GM13976 (cell line): ENCODE measurements at regions not wholly inside any gene's neighbourhood (a gene's known extent, or its start where the extent isn't known, plus 50 kb on each side); places are given as distances from the start of the nearest gene placed in this dataset.

Experiments used
- DNase-seq: peaks from one replicate; pipeline ENCODE4 v3.0.0; 2012; ENCODE audit warnings: low spot score
- in situ Hi-C: fragments of 300-500 bp; cut with MboI; formaldehyde crosslinking; loops from one replicate; pipeline ENCODE4 v1.12.0; 2022; ENCODE audit warnings: low sequenced_read_pairs, mixed read lengths, inconsistent platforms; ENCODE audit not compliant: unreplicated experiment
- TF ChIP-seq, protein P1 (sequence below): IDR thresholded peaks from 2 replicates; pipeline ENCODE4 v1.5.1; 2012; ENCODE audit warnings: borderline replicate concordance, mild to moderate bottlenecking; ENCODE audit not compliant: insufficient read depth; ENCODE audit errors: extremely low read depth, missing control alignments, control extremely low read depth

DNA sequence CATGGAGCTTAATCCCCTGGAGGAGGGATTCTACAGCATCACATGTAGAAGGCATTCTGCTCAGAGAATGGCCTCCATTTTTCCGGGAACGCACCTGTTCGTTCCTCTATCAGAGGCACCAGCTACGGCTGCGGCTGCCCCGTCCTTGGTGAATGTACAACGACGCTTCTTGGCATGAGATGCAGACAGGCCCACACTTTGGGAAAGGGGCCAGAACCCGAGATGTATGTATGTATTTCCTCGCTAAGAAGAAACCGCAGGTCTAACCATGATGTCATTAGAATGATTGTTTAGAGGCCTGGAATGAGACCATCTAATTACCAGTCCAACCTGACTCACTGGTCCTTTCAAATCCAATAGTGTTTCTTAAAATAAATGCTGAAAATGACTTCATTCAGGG lies 1293.4 kb downstream of the TBC1D22A start:
- in situ Hi-C loops: no loop called here
- TF ChIP-seq, protein P1, sequence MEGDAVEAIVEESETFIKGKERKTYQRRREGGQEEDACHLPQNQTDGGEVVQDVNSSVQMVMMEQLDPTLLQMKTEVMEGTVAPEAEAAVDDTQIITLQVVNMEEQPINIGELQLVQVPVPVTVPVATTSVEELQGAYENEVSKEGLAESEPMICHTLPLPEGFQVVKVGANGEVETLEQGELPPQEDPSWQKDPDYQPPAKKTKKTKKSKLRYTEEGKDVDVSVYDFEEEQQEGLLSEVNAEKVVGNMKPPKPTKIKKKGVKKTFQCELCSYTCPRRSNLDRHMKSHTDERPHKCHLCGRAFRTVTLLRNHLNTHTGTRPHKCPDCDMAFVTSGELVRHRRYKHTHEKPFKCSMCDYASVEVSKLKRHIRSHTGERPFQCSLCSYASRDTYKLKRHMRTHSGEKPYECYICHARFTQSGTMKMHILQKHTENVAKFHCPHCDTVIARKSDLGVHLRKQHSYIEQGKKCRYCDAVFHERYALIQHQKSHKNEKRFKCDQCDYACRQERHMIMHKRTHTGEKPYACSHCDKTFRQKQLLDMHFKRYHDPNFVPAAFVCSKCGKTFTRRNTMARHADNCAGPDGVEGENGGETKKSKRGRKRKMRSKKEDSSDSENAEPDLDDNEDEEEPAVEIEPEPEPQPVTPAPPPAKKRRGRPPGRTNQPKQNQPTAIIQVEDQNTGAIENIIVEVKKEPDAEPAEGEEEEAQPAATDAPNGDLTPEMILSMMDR: no peak
- DNase-seq: no peak

- TF ChIP-seq, protein P1: no peak
- DNase-seq: no peak
- in situ Hi-C loops: no loop called here
Measured at GRCh38 chr22:48055185-48055584, 1292.7 kb downstream of the TBC1D22A start.

- TF ChIP-seq, protein P1: no peak
- DNase-seq: no peak
- in situ Hi-C loops: no loop called here
Measured at GRCh38 chr22:48054596-48054995, 1292.1 kb downstream of the TBC1D22A start.

GRCh38 chr22:48053973-48054372 lies 1291.5 kb downstream of the TBC1D22A start:
- DNase-seq: no peak
- in situ Hi-C loops: no loop called here
- TF ChIP-seq, protein P1: no peak

DNA sequence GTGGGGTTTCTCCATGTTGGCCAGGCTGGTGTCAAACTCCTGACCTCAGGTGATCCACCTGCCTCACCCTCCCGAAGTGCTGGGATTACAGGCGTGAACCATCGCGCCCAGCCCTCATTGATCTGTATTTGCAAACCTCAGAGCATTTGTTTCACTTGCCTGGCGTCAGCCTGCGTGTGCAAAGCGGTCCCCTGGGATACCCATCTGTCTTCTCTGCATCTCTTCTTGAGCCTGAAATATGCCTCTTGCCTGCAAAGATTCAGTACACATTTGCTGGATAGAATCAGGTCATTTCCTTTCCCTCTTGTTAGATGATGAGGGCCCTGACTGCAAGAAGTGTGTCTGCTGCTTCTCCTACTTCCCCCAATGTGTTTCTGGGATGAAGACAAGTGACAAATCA lies 1291.0 kb downstream of the TBC1D22A start:
- in situ Hi-C loops: no loop called here
- TF ChIP-seq, protein P1: no peak
- no peak for DNase-seq

GRCh38 chr22:48052621-48052890 lies 1290.1 kb downstream of the TBC1D22A start:
- in situ Hi-C loops: no loop called here
- no peak for DNase-seq
- TF ChIP-seq, protein P1: no peak
